HG03159 (cell line): ENCODE measurements at regions not wholly inside any gene's neighbourhood (a gene's known extent, or its start where the extent isn't known, plus 50 kb on each side); places are given as distances from the start of the nearest gene placed in this dataset.

ENCODE experiments used
- ATAC-seq: cut with Tn5 transposase; IDR thresholded peaks from one replicate; pipeline ENCODE4 v1.9.1; 2021; ENCODE audit warnings: mild to moderate bottlenecking, moderate library complexity; ENCODE audit not compliant: unreplicated experiment

DNA sequence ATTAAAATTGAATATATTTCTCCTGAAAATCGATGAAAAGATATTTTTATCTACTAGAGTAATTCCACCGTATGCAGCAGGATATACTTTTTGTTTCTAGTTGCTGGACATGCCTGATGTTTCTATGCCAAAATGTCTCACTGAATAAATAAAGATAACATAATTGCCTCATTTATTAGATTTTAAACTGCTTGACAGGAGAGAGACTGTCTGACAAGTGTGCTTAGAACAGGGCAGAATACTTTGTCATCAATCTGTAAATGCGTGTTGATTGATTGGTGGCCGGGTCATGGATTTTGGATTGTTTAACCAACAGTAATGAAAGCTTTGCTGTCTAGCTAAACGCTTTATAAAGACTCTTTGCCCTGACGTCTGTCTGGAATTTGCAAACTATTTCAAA, 339.0 kb downstream of the CHRM3 start:
- no peak for ATAC-seq

- no peak for ATAC-seq
These were observed 339.6 kb downstream of the CHRM3 start for GRCh38 chr1:239725933-239726332.

- ATAC-seq, result no peak
These were observed 344.0 kb downstream of the CHRM3 start for GRCh38 chr1:239730378-239730777.

GRCh38 chr1:239731082-239731748, 344.8 kb downstream of the CHRM3 start:
- no peak for ATAC-seq

GRCh38 chr1:239732770-239733169, 346.4 kb downstream of the CHRM3 start:
- ATAC-seq, result no peak

DNA sequence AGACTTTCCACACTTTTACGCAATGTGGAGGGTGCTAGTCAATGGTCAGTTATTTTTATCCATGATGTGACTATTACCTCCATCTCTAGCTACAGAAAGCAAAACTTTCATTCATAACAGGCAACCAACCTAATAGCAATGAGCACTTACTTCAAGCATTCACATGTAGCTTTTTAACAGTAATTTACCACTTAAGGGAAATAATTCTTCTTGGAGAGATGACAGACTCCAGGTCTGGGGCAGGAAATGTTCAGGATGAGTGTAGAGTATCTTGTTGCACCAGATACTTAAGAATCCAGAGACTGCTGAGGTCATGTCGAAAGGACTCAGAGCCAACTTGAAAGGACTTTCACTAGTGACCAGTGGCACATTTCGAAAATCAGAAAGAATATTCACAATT, 347.6 kb downstream of the CHRM3 start:
- ATAC-seq, result no peak

DNA sequence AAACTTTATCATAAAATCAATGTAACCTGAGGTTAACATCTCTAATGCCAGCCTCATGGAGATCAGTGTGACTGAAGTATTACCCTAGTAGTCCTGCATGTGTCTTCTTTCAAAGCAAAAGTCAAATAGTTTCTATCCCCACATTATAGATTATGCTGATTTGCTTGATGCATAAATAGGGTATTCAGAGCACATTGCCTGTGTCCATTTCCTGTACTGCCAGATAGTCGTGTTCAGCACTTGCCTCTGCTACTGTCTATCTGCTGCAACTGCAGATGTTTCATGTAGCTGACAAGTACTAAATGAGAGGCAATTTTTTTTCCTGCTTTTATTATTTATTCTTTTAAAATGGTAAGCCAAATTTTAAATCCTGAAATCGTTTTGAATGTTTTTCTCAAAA, 348.7 kb downstream of the CHRM3 start:
- no peak for ATAC-seq

- ATAC-seq, result no peak
These were observed 350.1 kb downstream of the CHRM3 start for GRCh38 chr1:239736479-239736878.

- ATAC-seq, result no peak
These were observed 352.3 kb upstream of the FMN2 start for GRCh38 chr1:239739375-239739774.

DNA sequence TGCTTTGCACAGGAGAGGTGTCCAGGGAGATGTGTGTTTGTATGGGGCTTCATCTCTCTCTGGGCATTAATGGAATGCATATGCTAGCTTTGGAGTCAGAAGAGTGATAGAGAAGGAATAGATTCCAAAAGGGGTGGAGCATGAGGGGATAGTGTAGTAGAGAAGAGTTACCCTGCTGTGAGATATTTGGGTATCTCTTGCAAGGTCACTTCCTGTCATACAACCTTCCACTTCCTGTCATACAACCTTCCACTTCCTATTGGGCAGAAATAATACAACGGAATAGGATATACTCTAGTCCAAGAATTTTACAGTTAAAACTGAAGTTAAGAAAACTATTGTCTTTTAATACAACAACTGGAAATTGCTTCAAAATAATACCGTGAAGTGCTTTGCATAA, 351.8 kb upstream of the FMN2 start:
- ATAC-seq, result no peak

DNA sequence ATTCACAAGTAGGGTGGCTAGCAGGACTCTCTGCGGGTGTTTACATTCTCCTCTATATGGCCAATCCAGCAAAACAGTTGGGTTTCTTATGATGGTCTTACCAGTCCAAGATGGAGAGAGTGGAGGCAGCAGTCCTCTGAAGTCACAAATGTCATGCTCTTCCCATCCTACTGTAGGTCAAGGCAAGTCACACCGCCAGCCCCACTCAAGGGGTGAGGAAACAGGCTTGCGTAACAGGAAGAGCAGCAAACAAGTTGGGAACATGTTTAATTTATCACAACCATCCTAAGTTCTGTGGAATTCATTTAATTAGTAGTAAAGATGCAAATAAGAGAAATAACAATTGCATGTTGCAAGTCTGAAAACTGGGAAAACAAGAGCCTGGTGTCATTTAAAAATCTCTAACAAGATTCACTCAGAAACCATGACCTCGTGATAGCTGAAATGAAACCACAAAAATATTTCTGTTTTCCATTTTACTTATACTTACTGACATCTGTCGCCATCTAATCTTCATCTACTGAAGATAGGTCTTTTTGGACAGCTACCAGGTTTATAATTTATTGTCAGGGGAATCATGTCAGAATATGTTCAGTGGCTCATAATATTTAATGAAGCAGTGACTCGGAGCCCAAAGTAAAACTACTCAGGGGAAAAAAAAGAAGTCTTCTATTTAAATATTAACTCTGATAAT, 349.1 kb upstream of the FMN2 start:
- no peak for ATAC-seq

- no peak for ATAC-seq
These were observed 346.8 kb upstream of the FMN2 start for GRCh38 chr1:239744851-239745250.

DNA sequence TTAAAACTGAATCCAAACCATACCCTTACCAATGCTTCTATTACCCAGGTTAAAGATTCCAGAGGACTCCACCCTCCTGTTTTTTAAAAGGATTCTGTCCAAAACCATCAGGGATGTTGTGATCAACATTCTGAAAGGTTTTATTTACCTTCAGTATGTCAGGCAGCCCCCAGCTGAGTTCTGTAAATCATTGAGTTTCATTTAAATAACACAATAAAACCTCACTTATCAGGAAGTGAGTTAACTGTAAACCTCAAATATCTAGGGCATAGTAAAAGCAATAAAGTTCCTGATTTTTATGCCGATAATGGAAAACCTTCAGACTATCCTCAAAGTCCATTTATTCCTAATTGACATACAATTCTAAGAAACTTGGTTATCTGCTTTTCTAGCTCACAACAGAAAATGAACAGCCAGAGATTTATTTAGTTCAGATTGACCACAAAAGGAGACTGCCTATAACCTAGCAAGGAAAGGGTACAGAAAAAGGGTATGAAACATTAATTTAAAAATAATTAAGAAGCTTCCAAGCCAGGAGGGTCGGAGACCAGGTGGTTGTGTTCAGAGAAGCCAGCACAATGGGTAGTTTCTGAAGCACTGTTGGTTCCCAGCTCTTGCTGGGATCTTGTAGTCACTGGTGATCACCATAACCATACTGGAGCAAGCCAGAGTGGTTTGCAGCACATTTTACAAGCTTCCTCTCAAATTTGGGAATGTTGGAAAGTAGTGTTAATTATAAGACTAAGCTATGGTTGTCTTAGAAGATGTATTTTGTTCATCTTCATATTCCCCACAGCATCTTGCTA, 336.4 kb upstream of the FMN2 start:
- ATAC-seq, result no peak

DNA sequence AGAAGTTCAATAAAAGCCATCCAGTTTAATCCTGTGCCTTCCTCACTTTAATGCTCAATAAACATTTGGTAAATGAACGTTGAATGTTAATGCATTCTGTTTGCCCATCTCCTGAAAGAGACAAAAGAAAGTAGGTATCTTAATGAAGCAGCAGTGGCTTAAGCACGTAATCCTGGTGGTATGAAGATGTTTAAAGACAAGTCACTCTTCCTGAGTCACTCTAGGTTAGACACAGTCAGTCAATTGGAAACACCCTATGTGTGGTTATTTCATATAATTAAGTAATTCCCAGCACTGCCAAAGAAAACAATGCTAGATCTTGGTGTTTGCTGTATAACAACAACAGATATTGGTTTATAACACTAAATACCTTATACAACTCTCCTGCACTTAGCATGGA, 334.0 kb upstream of the FMN2 start:
- ATAC-seq, result no peak

- ATAC-seq, result no peak
These were observed 332.9 kb upstream of the FMN2 start for GRCh38 chr1:239758756-239759155.

DNA sequence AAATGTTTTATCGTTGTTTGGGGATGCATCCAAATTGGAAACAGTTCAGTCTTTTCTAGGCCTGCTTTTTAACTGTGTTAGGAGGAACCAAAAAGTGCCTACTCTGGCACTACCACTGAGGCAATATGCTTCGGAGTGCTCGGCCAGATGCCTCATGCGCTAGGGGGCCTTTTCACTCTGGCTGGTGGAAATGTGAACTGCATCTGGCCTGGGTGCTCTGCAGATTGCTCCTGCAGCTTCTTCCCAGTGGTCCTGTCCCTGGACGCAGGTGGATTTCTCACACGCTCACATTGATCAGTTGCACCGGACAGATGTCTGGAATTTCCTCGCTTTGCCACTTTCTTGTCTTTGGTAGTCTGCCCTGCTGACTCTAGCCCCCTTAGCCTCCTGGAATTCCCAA, 330.2 kb upstream of the FMN2 start:
- no peak for ATAC-seq

DNA sequence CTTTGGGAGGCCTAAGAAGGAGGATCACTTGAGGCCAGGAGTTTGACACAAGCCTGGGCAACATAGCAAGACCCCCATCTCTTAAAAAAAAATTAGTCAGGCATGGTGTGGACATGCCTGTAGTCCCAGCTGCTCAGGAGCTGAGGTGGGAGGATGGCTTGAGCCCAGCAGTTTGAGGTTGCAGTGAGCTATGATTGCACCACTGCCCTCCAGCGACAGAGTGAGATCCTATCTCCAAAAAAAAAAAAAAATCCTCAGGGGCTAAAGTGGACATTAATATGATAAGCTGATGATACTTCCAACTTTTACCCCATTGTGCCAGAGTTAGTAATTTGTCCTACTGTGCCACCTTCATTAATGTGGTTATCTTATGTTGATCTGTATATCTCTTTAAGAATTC, 327.8 kb upstream of the FMN2 start:
- no peak for ATAC-seq

DNA sequence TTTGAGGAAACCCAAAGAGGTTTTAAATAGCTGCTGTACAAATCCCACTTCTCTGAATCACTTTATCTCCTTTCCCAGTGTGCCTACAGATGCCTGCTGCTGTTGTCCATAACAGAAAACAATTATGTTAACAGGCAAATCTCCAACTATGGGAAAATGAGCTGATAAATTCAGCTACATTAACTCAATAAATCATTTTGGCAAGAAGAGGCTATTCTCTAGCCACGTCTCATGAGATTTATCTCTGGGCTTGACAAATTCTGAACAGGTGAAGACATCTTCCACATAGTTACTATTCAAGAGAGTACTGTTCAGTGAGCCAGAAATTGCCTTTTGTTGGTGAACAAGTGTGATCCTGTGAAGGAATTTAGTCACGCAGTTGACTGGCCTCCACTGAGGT, 327.1 kb upstream of the FMN2 start:
- no peak for ATAC-seq

- no peak for ATAC-seq
These were observed 326.5 kb upstream of the FMN2 start for GRCh38 chr1:239765163-239765562.

DNA sequence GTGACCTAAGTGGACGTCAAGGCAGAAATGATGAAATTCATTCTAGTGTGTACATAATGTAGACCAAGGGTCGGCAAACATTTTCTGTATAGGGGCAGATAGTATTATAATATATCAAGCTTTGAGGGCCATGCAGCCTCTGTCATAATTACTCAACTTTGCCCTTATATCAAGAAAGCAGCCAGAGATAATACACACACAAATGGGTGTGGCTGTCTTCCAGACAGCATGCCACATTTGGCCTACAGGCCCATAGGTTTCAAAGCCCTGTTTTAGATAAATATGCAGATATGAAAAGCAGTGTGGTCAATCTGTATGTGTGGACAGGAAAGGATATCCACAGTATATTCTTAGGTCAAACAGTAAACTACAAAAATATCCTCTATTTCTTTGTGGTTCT, 320.1 kb upstream of the FMN2 start:
- ATAC-seq, result no peak

DNA sequence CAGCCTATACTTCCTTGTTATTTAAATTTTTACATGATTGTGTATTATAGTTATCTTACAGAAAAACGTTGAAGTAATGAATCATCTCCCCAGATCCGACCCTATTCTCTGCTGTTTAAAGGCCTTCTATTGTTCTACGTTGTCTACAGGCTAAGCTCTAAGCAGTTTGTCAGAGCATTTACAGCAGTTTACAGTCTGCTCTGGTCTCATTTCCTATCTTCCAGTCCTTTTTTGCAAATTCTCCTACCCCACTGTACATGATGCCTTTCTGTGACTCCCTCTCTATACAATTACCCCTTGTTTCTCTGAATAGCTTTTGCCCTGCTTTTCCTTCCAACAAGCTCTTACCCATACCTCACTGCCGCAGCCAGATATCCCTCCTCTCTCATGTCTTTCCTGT, 319.2 kb upstream of the FMN2 start:
- no peak for ATAC-seq

GRCh38 chr1:239775466-239775865, 316.2 kb upstream of the FMN2 start:
- ATAC-seq, result no peak
